Neural progenitor cell (in vitro differentiated cells): ENCODE measurements at regions not wholly inside any gene's neighbourhood (a gene's known extent, or its start where the extent isn't known, plus 50 kb on each side); places are given as distances from the start of the nearest gene placed in this dataset.

Experiments used
- CTCF ChIP-seq: fragments of 200-600 bp; sonication (generic); IDR thresholded peaks from 2 replicates; pipeline ENCODE4 v1.5.1; 2017; ENCODE audit warnings: antibody characterized with exemption, mild to moderate bottlenecking
- EZH2 ChIP-seq: fragments of 200-600 bp; sonication (generic); IDR thresholded peaks from 2 replicates; pipeline ENCODE4 v1.6.1; 2017; ENCODE audit warnings: antibody characterized with exemption, mild to moderate bottlenecking, moderate library complexity
- EZH2phosphoT487 ChIP-seq: fragments of 200-600 bp; sonication (generic); IDR thresholded peaks from 2 replicates; pipeline ENCODE4 v1.6.1; 2017; ENCODE audit warnings: antibody characterized with exemption

GRCh38 chr12:19837543-19837942 lies 398.3 kb downstream of the AEBP2 start:
- TF ChIP-seq EZH2phosphoT487 (no peak), CTCF (no peak), EZH2 (no peak)
